Gastroesophageal sphincter (tissue), 4 donors: ENCODE measurements at regions not wholly inside any gene's neighbourhood (a gene's known extent, or its start where the extent isn't known, plus 50 kb on each side); places are given as distances from the start of the nearest gene placed in this dataset.
"Not testable (repeated sequence)": the region's sequence is repeated elsewhere in the genome, so short reads cannot be mapped to it uniquely, and the experiment has no call there.

Experiments used
- ATAC-seq: fragments of 150-250 bp; one replicate; pipeline ENCODE4 v1.9.1; 2016; ENCODE audit warnings: mild to moderate bottlenecking, moderate library complexity
- H3K27ac ChIP-seq, 4 donors: fragments of 200-600 bp; sonication (generic) in 3 of 4; 1 replicate in 3 of 4; 2 replicates in 1 of 4; pipeline ENCODE4 v1.5.1; 2016 to 2019
- H3K27me3 ChIP-seq: fragments of 200-600 bp; sonication (generic); one replicate; pipeline ENCODE4 v1.5.1; 2019
- H3K36me3 ChIP-seq, 2 donors: fragments of 200-600 bp; sonication (generic); one replicate each; pipeline ENCODE4 v1.5.1; 2019; ENCODE audit warnings: control low read depth in 1 of 2
- H3K4me1 ChIP-seq, 3 donors: fragments of 200-600 bp; sonication (generic); 1 replicate in 2 of 3; 2 replicates in 1 of 3; pipeline ENCODE4 v1.5.1; 2016 to 2019; ENCODE audit warnings: control low read depth in 2 of 3
- H3K4me3 ChIP-seq, 2 donors: fragments of 200-600 bp; sonication (generic); one replicate each; pipeline ENCODE4 v1.5.1; 2019; ENCODE audit warnings: mild to moderate bottlenecking in 1 of 2, moderate library complexity in 1 of 2
- H3K9me3 ChIP-seq, 3 donors: fragments of 200-600 bp; sonication (generic); one replicate each; pipeline ENCODE4 v1.5.1; 2017 to 2019; ENCODE audit warnings: control low read depth in 2 of 3
- EP300 ChIP-seq: sonication (generic); formaldehyde crosslinking; IDR thresholded peaks from one replicate; pipeline ENCODE4 v1.6.1; 2017; ENCODE audit warnings: antibody characterized with exemption, mild to moderate bottlenecking
- POLR2A ChIP-seq, 2 donors: fragments of 450-650 bp; IDR thresholded peaks; one replicate each; pipeline ENCODE4 v1.6.1; 2017; ENCODE audit warnings: antibody characterized with exemption in 2 of 2, mild to moderate bottlenecking in 2 of 2, moderate library complexity in 1 of 2
- POLR2AphosphoS5 ChIP-seq: sonication (generic); formaldehyde crosslinking; IDR thresholded peaks from one replicate; pipeline ENCODE4 v1.6.1; 2017; ENCODE audit warnings: antibody characterized with exemption
- WGBS, 2 donors: methylation state at CpG; one replicate each; pipeline ENCODE4 v1.1.5; 2018; ENCODE audit warnings: low coverage in 1 of 2; 5-methylcytosine and 5-hydroxymethylcytosine counted together
- TF ChIP-seq, protein P1 (sequence below), 4 experiments: fragments of 200-600 bp in 2 of 4; fragments of 450-650 bp in 2 of 4; sonication (generic) in 1 of 4; IDR thresholded peaks; one replicate each; pipeline ENCODE4 v1.5.1; 2017 to 2019; ENCODE audit warnings: antibody characterized with exemption in 4 of 4, mild to moderate bottlenecking in 2 of 4, moderate library complexity in 2 of 4

DNA sequence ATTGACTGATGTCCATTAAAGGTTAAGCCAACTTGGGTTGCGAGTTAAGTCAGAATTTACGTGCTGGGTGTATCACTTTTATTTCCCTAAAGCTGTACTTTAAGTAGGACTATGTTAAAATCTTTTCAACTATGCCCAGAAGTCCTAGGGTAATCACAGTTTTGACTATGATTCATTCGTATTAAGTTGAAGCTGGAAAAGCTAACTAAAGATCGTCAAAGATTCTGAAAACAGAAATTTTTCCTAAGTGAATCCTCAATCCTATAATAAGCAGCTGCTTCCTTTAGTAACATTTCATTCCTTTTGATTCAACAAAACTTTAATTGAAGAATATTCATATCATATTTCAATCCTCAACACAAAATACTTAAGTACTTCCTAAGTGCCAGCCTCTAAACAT lies 460.4 kb downstream of the ACTL7B start:
- ATAC-seq: no peak
- Histone ChIP-seq H3K4me3 (no peak overlapping the region), H3K27ac (no peak overlapping the region), H3K27me3 (no peaks in the 10 kb centered on the region), H3K4me1 (no peaks in the 10 kb centered on the region), H3K9me3 (peaks cover 0 to 5% (median 0%) of the 10 kb centered on the region in 3 donors), H3K36me3 (no peaks in the 10 kb centered on the region)
- TF ChIP-seq EP300 (no peak), POLR2A (IDR thresholded peaks at IDR 0.05) (no peak), POLR2AphosphoS5 (no peak)
- TF ChIP-seq, protein P1, sequence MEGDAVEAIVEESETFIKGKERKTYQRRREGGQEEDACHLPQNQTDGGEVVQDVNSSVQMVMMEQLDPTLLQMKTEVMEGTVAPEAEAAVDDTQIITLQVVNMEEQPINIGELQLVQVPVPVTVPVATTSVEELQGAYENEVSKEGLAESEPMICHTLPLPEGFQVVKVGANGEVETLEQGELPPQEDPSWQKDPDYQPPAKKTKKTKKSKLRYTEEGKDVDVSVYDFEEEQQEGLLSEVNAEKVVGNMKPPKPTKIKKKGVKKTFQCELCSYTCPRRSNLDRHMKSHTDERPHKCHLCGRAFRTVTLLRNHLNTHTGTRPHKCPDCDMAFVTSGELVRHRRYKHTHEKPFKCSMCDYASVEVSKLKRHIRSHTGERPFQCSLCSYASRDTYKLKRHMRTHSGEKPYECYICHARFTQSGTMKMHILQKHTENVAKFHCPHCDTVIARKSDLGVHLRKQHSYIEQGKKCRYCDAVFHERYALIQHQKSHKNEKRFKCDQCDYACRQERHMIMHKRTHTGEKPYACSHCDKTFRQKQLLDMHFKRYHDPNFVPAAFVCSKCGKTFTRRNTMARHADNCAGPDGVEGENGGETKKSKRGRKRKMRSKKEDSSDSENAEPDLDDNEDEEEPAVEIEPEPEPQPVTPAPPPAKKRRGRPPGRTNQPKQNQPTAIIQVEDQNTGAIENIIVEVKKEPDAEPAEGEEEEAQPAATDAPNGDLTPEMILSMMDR (IDR thresholded peaks at IDR 0.05): no peak
- WGBS, 2 donors: 80 to 86% methylated on average over 3 to 4 of the region's 4 CpGs

DNA sequence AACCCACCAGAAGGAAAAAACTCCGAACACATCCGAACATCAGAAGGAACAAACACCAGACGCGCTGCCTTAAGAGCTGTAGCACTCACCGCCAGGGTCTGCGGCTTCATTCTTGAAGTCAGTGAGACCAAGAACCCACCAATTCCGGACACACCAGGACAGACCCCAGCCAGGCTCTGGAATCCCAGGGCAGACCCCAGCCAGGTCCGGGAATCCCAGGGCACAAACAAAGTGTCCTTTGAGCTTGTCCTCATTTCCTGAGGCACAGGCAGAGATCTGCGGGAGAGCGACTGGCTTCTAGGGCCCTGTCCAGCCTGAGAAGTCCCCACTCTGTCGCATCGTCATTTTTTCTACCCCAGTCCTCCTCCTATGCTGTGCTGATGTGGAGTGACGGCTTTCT lies 461.1 kb downstream of the ACTL7B start:
- H3K9me3 ChIP-seq: peaks cover 0 to 5% (median 0%) of the 10 kb centered on the region in 3 donors
- H3K27ac ChIP-seq: no peak overlapping the region
- no peak overlapping the region for H3K4me3 ChIP-seq
- TF ChIP-seq, protein P1 (IDR thresholded peaks at IDR 0.05): no peak
- no peak for TF ChIP-seq POLR2AphosphoS5
- TF ChIP-seq POLR2A (IDR thresholded peaks at IDR 0.05): no peak
- no peak for TF ChIP-seq EP300
- no peaks in the 10 kb centered on the region for H3K36me3 ChIP-seq
- H3K27me3 ChIP-seq: no peaks in the 10 kb centered on the region
- ATAC-seq: no peak
- H3K4me1 ChIP-seq: no peaks in the 10 kb centered on the region
- WGBS, 2 donors: 87 to 100% methylated on average over 3 to 7 of the region's 13 CpGs

DNA sequence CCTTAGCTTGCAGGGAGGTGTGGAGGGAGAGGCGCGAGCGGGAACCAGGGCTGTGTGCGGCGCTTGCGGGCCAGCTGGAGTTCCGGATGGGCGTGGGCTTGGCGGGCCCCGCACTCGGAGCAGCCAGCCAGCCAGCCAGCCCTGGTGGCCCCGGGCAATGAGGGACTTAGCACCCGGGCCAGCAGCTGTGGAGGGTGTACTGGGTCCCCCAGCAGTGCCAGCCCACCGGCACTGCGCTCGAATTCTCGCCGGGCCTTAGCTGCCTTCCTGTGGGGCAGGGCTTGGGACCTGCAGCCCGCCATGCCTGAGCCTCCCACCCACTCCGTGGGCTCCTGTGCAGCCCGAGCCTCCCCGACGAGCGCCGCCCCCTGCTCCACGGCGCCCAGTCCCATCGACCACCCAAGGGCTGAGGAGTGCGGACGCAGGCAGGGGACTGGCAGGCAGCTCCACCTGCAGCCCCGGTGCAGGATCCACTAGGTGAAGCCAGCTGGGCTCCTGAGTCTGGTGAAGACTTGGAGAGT lies 462.2 kb downstream of the ACTL7B start:
- not testable (repeated sequence) for ATAC-seq, H3K4me1 ChIP-seq, H3K36me3 ChIP-seq, H3K9me3 ChIP-seq, H3K27ac ChIP-seq, H3K4me3 ChIP-seq, H3K27me3 ChIP-seq
- WGBS, 2 donors: no CpG with 5 or more reads among the region's 31 CpGs

- ATAC-seq: no peak
These were observed 462.9 kb downstream of the ACTL7B start for GRCh38 chr9:108392877-108393276.

GRCh38 chr9:108389056-108389455 lies 466.7 kb downstream of the ACTL7B start:
- WGBS, 2 donors: 75 to 83% methylated on average over 1 of the region's 1 CpG
- TF ChIP-seq POLR2AphosphoS5: no peak
- TF ChIP-seq, protein P1 (IDR thresholded peaks at IDR 0.05): no peak
- TF ChIP-seq POLR2A (IDR thresholded peaks at IDR 0.05): no peak
- TF ChIP-seq EP300: no peak
- H3K36me3 ChIP-seq: no peaks in the 10 kb centered on the region
- H3K4me3 ChIP-seq: no peak overlapping the region
- no peaks in the 10 kb centered on the region for H3K9me3 ChIP-seq
- H3K27me3 ChIP-seq: no peaks in the 10 kb centered on the region
- H3K27ac ChIP-seq: no peak overlapping the region
- no peak for ATAC-seq
- no peaks in the 10 kb centered on the region for H3K4me1 ChIP-seq

More at GRCh38 chr9:108392877-108393276, 462.9 kb downstream of the ACTL7B start:
- 100% methylated on average over 1 of the region's 1 CpG for WGBS, 2 donors
- no peaks in the 10 kb centered on the region for H3K27me3 ChIP-seq
- H3K4me3 ChIP-seq: no peak overlapping the region
- no peaks in the 10 kb centered on the region for H3K36me3 ChIP-seq
- H3K9me3 ChIP-seq: peaks cover 0 to 5% (median 0%) of the 10 kb centered on the region in 3 donors
- H3K4me1 ChIP-seq: no peaks in the 10 kb centered on the region
- no peak overlapping the region for H3K27ac ChIP-seq
- TF ChIP-seq POLR2A (IDR thresholded peaks at IDR 0.05): no peak
- TF ChIP-seq EP300: no peak
- TF ChIP-seq, protein P1 (IDR thresholded peaks at IDR 0.05): no peak
- no peak for TF ChIP-seq POLR2AphosphoS5
